Forelimb muscle (tissue), 1 donor: ENCODE measurements at regions not wholly inside any gene's neighbourhood (a gene's known extent, or its start where the extent isn't known, plus 50 kb on each side); places are given as distances from the start of the nearest gene placed in this dataset.
"Not testable (repeated sequence)": the region's sequence is repeated elsewhere in the genome, so short reads cannot be mapped to it uniquely, and the experiment has no call there.

Experiments used
- DNase-seq: peaks from one replicate; pipeline ENCODE4 v3.0.0-alpha.2; 2013; ENCODE audit warnings: low read depth

- no peak for DNase-seq
Observed at GRCh38 chr3:147471741-147472140, 62.6 kb downstream of the ZIC1 start.

GRCh38 chr3:147472846-147473245, 63.7 kb downstream of the ZIC1 start:
- DNase-seq = no peak

- no peak for DNase-seq
Observed at GRCh38 chr3:147483145-147483544, 74.0 kb downstream of the ZIC1 start.

- DNase-seq = no peak
Observed at GRCh38 chr3:147483578-147483977, 74.4 kb downstream of the ZIC1 start.

GRCh38 chr3:147493065-147493464, 83.9 kb downstream of the ZIC1 start:
- no peak for DNase-seq

DNA sequence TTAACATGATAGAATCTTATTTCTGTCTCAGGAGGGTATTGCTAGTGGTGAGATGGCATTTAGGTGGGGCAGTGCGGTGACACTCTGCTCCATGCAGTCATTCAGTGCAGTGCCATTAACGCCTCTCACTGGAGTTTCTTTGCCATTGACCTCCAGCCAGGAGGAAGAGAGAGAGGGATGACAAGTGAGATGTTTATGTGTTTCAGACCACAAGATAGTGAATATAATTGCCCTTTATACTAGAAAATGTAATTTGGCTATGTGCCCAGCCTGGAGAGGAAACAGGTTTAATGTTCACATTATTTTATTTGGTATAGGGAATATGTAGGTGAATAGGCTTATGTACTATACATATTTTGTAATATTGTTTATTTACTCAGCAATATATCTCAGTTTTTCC, 84.5 kb downstream of the ZIC1 start:
- DNase-seq = no peak

DNA sequence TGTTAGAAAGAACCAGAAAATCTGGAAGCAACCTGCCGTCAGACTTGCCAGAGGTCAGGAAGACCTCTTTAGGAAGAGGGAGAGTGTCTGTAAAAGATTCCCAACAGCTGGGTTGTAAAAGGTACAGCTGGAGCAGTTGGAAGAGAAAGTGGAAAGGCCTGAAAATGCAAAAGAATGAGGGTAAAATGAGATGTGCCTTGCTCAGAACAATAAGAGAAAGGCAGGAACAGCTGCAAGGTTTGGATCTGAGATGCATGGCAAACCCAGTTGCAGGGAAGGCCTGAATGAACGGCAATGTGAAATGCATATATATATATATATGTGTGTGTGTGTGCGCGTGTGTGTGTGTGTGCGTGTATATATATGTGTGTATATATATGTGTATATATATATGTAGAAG, 88.1 kb downstream of the ZIC1 start:
- DNase-seq = no peak

DNA sequence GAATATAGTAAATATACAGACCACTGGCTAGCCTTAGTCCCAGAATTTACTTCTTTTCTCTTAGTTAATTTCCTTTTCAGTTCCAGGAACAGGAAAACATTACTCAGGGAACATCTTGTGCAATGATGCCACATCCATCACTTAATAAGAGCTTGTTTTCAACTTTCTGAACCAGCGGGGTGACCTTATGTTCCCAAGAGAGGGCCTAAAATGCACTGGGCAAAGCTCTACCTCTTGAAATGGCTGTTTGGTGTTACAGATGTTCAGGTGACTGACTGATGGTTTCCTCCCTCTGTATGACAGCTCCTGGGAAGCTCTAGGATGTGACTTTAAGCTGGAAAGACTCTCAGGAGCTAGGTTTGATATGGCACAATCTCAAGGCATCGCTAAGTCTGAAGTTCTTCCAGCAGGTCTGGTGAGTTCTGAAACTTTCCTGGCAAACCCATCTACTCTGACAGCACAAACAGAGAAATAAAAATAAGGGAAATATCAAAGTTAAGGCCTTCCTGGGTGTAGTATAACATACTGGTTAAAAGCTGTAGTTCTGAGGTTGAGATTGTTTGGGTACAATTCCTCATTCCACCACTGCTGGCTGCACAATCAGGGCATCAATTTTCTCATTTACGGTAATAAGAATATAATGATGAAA, 98.6 kb downstream of the ZIC1 start:
- no peak for DNase-seq

DNA sequence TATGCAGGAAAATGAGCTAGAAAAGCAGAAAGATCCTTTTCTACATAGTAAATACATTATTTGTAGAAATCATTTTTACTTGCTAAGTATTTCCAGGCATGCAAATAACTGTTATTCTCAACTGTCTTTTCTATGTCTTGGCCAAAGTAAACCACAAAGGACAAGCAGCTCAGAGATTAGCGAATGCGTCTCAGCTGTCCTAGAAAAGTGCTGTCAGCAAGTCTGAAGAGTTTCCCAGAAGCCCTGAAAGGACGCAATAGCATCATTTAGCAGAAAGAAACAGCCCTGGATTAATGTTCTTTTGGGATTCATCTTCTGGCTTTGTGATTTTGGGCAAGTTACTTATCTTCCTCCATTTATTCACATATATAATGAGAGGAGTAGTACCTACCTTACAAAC, 100.3 kb downstream of the ZIC1 start:
- peak; percentile 38 for DNase-seq

GRCh38 chr3:147513785-147514184, 104.6 kb downstream of the ZIC1 start:
- DNase-seq = no peak

DNA sequence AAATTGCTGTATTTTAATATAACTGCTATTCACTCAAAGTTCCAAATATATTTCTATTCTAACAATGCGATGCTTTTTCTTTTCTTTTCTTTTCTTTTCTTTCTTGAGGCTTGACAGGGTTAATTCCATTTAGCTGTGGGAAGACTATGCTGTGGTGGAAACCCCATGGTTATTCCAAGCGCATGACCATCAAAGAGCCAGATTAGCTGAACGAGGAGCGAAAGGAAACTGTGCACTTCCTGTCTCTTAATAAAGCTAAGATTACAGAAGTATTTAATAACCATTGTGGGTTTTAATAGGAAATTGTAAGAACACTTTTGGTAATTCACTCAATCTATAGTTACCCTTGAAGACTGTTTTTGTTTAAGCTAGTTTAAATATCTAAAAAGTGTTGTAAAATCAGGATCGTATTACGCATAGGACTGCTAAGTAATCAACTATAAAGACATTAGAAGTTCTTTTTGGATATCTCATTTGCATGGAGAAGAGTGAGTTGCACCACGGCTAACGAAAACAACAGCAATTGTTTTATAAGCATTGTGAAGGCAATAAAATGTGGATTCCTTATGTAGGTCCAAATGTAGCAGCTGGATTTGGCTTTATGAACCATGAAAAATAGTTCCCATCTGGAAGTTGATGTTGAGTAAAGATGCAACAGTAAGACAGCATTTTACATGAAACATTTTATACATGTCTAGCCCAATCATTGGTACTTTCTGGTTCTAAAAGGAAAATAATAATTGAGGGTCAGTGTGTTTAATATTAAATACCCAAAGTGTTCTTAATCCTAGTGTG, 105.4 kb downstream of the ZIC1 start:
- DNase-seq = no peak

DNA sequence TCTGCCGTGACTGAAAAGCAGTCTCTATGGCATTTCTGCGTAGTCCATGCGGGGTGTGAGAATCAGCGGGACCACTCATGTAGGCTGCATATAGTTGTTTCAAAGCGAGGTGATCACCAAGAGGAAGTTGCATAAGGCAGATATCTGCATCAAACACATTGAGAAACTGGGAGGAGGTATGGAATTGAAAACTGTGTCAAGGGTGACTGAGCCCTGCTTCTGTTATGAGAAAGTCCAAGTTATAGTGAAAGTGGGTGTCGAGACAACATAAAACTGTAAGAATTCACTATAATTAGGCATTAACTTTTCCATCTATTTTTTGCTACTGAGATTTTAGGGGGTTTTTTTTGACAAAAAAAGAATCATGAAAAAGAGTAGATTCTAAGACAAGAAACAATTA, 109.3 kb downstream of the ZIC1 start:
- DNase-seq = no peak

DNA sequence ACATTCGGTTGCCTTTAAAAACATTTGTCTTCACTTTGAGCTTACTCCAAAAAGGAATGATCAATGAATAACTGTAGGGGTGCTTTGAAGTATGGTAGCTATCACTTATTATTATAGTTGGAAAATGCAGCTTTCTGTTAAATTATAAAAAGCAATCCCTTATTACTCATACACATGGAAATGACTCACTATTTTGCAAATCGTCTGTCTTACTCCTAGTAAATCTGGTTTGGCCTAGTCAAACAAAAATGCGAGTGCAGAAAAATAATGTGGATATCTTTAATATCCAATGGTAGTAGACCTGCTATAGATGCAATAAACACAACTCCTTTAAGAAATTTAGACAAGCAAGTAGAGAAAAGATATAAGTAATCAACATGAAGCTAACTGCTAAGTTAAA, 112.5 kb downstream of the ZIC1 start:
- DNase-seq = no peak

DNA sequence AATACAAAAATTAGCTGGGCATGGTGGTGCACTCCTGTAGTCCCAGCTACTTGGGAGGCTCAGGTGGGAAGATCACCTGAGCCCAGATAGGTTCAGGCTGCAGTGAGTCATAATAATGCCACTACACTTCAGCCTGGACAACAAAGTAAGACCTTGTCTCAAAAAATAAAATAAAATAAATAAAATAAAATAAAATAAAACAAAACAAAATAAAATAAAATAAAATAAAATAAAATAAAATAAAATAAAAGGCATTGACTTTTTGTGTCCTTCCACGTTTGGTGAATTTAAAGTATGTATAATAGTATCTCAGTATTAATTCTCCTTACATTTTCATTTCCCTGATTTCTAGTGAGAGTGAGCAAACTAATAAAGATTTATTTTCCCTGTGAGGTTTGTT, 113.6 kb downstream of the ZIC1 start:
- DNase-seq = not testable (repeated sequence)

DNA sequence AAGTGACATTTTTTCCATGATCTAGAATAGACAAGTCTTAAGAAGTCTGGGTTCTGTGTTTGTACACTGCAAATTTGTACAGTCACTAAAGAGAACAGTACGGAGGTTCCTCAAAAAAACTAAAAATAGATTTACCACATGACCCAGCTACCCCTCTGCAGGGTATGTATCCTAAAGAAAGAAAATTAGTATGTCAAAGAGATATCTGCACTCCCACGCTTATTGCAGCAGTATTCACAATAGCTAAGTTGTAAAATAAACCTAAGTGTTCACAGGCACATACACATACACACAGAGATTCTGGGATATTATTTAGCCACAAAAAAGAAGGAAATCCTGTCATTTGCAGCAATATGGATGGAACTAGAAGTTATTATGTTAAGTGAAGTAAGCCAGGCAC, 120.4 kb downstream of the ZIC1 start:
- DNase-seq = no peak

GRCh38 chr3:147538034-147538433, 128.9 kb downstream of the ZIC1 start:
- no peak for DNase-seq

DNA sequence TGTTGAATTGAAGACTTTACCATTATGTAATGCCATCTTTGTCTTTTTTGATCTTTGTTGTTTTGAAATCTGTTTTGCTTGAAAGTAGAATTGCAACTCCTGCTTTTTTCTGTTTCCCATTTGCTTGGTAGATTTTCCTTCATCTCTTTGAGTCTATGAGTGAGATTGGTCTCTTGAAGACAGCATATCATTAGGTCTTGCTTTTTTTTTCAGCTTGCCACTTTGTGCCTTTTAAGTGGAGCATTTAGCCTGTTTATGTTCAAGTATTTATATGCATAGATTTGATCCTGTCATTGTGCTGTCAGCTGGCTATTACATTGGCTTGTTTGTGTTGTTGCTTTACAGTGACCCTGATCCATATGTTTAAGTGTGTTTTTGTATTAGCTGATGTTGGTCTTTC, 131.8 kb downstream of the ZIC1 start:
- no peak for DNase-seq

DNA sequence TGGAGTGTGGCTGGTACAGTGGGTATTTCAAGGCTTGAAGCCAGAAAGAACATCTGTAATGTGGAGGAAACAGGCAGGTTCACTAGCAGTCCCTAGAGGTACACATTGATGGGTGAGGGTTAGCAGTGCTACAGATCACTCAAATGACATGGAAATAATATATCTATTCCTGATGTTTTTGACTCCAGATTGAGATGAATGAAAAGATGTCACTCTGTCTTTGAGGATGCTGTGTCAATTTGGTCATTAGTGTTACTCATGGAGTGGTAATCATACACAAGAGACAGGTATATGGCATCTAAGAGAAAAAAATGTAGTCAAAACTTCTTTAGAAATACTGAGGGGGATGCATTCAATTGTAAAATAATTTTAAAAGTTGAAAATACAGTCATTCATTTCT, 135.1 kb downstream of the ZIC1 start:
- no peak for DNase-seq

DNA sequence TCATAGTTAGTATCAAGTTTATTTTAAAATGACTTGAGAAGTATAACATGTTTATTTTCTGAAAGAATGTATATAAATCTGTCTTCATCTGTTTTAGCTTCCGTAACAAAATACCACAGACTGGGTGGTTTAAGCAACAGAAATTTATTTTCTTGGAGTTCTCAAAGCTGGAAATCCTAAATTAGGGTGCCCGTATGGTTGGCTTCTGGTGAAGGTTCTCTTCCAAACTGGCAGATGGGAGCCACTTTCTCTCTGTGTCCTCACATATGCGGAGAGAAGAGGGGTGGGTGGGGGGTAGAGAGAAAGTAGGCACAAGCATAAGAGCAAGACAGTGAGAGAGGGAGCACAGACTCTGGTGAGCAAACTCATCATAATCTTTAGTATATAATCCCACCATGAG, 142.3 kb downstream of the ZIC1 start:
- DNase-seq = no peak

DNA sequence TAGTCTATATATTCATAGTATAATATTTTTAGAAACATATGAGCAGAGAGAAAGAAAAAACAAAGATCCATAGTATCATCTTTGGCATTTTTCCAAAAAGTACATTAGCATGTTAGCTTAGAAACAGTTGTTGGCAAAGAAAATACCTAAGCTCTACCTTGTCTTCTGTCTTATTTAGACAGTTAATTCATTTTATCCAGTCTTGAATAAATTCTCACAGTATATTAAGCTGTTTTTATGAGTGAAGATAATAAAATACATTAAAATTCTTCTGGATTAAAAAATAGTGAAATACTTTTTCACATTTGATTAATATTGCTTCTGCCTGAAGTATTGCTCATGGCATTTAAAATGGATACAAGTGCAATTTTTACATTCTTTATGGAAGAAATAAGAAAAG, 145.2 kb downstream of the ZIC1 start:
- no peak for DNase-seq

- DNase-seq = no peak
Observed at GRCh38 chr3:147572970-147573340, 163.8 kb downstream of the ZIC1 start.

GRCh38 chr3:147574621-147575020, 165.5 kb downstream of the ZIC1 start:
- DNase-seq = no peak

DNA sequence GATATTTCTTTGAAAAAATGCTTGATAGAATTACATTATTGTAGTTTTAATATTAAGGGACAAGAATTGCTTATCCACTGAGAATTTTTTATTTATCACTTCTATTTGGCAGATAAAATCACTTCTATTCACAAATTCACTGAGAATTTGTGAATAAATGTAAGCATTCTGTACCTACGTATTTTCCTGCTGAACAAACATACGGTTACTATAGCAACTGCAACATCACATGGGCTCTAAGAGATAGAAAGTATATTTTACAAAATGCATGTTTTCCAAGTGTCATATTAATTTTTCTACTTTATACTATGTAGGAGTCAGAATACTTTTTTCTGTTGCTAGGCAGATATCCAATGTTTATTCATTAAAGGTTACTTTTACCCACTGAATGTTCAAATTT, 166.2 kb downstream of the ZIC1 start:
- DNase-seq = no peak

DNA sequence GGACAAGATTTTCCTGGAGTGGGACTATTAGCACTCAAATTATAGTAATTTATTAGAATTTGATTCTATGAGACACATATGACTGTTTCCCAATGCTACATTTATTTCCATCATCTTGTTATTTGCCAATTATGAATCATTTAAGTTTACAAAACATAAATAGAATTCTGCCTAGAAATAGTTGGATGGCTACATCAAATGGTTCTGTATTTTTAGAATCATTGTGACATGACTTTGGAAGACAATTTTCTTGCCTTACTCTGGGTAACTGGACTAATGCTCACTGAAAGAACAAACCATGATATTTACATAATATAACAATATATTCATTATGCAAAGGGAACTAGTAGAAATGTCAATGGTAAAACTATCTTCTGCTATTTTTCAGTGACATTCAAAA, 173.5 kb downstream of the ZIC1 start:
- no peak for DNase-seq
